K562 (cell line): ENCODE measurements at regions not wholly inside any gene's neighbourhood (a gene's known extent, or its start where the extent isn't known, plus 50 kb on each side); places are given as distances from the start of the nearest gene placed in this dataset.

Experiments used
- KAT8 ChIP-seq: fragments of 450-650 bp; IDR thresholded peaks from 2 replicates; pipeline ENCODE4 v1.6.1; 2016; ENCODE audit warnings: low read depth, mild to moderate bottlenecking
- POLR2A ChIP-seq: fragments of 450-650 bp; conservative IDR thresholded peaks from 2 replicates; pipeline ENCODE4 v1.6.1; 2016
- SRSF1 ChIP-seq: fragments of 200-400 bp; formaldehyde crosslinking; IDR thresholded peaks from 2 replicates; pipeline ENCODE4 v1.6.1; 2017; ENCODE audit warnings: mild to moderate bottlenecking, low read depth, low read length, moderate library complexity
- TAF15 ChIP-seq: fragments of 200-400 bp; formaldehyde crosslinking; IDR thresholded peaks from 2 replicates; pipeline ENCODE4 v1.6.1; 2017; ENCODE audit warnings: mild to moderate bottlenecking, low read depth, low read length, moderate library complexity
- YY1 ChIP-seq, 3 experiments: IDR thresholded peaks; 2 replicates each; pipeline ENCODE4 v1.6.1; 2011; ENCODE audit warnings: low read length in 2 of 3, mild to moderate bottlenecking in 2 of 3, moderate library complexity in 2 of 3, borderline replicate concordance in 1 of 3, control low read depth in 1 of 3, low read depth in 1 of 3; ENCODE audit not compliant: insufficient read depth in 3 of 3, insufficient replicate concordance in 2 of 3, control insufficient read depth in 1 of 3, insufficient read length in 1 of 3; ENCODE audit errors: extremely low read depth in 1 of 3
- TF ChIP-seq, protein P1 (sequence below), 2 experiments: fragments of 450-650 bp; formaldehyde crosslinking in 1 of 2; IDR thresholded peaks; 2 replicates each; pipeline versions ENCODE4 v1.4.0 to v1.6.1; 2014 to 2020; ENCODE audit warnings: mild to moderate bottlenecking in 2 of 2, borderline replicate concordance in 1 of 2, low read depth in 1 of 2
- TF ChIP-seq, protein P2 (sequence below), 3 experiments: IDR thresholded peaks in 2 of 3; conservative IDR thresholded peaks in 1 of 3; 2 replicates each; pipeline ENCODE4 v1.5.1; 2011 to 2012; ENCODE audit warnings: low read length in 3 of 3, mild to moderate bottlenecking in 3 of 3, control low read depth in 2 of 3, improper control_type of control experiment in 1 of 3, inconsistent platforms in 1 of 3, low read depth in 1 of 3, mixed read lengths in 1 of 3, moderate library complexity in 1 of 3; ENCODE audit not compliant: insufficient read depth in 2 of 3
- TF ChIP-seq, protein P3 (sequence below), 3 experiments: fragments of 200-800 bp in 1 of 3; fragments of 250-450 bp in 1 of 3; fragments of 450-650 bp in 1 of 3; sonication (Bioruptor Pico) in 1 of 3; sonication (Bioruptor generic) in 1 of 3; formaldehyde crosslinking in 1 of 3; IDR thresholded peaks; 2 replicates each; pipeline versions ENCODE4 v1.6.1 to v1.8.0; 2016 to 2022; ENCODE audit warnings: mild to moderate bottlenecking in 2 of 3, missing genetic modification characterization in 2 of 3, missing compliant biosample characterization in 1 of 3, moderate library complexity in 1 of 3

DNA sequence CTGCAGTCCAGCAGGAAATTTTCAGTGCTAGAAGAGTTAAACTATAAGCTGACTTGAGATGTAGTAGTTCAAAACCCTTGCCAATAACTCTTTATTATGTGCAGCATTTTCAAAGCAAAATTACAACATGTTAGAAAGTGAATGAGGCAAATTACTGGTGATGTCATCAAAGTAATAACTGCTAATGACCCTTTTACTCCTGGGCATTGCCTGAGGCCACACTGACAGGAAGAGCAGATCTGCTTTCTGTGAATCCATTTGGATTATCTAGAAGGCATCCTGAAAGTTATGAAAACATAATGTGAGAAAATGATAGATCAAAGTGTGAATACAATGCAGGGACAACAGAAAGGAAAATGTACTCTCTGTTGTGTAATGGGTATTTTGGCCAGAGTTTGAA, 139.6 kb upstream of the TRIB2 start:
- TF ChIP-seq POLR2A (no peak), YY1 (IDR thresholded peaks at IDR 0.05; ENCODE audit: borderline replicate concordance in 1 of 3, control insufficient read depth in 1 of 3, extremely low read depth in 1 of 3, insufficient read depth in 3 of 3, insufficient read length in 1 of 3, insufficient replicate concordance in 2 of 3, low read depth in 1 of 3, low read length in 2 of 3) (no peak), TAF15 (no peak), SRSF1 (no peak), KAT8 (no peak)
- TF ChIP-seq, protein P1, sequence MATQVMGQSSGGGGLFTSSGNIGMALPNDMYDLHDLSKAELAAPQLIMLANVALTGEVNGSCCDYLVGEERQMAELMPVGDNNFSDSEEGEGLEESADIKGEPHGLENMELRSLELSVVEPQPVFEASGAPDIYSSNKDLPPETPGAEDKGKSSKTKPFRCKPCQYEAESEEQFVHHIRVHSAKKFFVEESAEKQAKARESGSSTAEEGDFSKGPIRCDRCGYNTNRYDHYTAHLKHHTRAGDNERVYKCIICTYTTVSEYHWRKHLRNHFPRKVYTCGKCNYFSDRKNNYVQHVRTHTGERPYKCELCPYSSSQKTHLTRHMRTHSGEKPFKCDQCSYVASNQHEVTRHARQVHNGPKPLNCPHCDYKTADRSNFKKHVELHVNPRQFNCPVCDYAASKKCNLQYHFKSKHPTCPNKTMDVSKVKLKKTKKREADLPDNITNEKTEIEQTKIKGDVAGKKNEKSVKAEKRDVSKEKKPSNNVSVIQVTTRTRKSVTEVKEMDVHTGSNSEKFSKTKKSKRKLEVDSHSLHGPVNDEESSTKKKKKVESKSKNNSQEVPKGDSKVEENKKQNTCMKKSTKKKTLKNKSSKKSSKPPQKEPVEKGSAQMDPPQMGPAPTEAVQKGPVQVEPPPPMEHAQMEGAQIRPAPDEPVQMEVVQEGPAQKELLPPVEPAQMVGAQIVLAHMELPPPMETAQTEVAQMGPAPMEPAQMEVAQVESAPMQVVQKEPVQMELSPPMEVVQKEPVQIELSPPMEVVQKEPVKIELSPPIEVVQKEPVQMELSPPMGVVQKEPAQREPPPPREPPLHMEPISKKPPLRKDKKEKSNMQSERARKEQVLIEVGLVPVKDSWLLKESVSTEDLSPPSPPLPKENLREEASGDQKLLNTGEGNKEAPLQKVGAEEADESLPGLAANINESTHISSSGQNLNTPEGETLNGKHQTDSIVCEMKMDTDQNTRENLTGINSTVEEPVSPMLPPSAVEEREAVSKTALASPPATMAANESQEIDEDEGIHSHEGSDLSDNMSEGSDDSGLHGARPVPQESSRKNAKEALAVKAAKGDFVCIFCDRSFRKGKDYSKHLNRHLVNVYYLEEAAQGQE (IDR thresholded peaks at IDR 0.05; ENCODE audit: borderline replicate concordance): no peak
- TF ChIP-seq, protein P1 (CRISPR knock-in tag; IDR thresholded peaks at IDR 0.05; ENCODE audit: low read depth): no peak
- TF ChIP-seq, protein P2, sequence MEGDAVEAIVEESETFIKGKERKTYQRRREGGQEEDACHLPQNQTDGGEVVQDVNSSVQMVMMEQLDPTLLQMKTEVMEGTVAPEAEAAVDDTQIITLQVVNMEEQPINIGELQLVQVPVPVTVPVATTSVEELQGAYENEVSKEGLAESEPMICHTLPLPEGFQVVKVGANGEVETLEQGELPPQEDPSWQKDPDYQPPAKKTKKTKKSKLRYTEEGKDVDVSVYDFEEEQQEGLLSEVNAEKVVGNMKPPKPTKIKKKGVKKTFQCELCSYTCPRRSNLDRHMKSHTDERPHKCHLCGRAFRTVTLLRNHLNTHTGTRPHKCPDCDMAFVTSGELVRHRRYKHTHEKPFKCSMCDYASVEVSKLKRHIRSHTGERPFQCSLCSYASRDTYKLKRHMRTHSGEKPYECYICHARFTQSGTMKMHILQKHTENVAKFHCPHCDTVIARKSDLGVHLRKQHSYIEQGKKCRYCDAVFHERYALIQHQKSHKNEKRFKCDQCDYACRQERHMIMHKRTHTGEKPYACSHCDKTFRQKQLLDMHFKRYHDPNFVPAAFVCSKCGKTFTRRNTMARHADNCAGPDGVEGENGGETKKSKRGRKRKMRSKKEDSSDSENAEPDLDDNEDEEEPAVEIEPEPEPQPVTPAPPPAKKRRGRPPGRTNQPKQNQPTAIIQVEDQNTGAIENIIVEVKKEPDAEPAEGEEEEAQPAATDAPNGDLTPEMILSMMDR (IDR thresholded peaks at IDR 0.05 in 2 of 3, conservative IDR thresholded peaks at IDR 0.05 in 1 of 3; ENCODE audit: insufficient read depth in 2 of 3, low read depth in 1 of 3, low read length in 3 of 3): no peak
- TF ChIP-seq, protein P3, sequence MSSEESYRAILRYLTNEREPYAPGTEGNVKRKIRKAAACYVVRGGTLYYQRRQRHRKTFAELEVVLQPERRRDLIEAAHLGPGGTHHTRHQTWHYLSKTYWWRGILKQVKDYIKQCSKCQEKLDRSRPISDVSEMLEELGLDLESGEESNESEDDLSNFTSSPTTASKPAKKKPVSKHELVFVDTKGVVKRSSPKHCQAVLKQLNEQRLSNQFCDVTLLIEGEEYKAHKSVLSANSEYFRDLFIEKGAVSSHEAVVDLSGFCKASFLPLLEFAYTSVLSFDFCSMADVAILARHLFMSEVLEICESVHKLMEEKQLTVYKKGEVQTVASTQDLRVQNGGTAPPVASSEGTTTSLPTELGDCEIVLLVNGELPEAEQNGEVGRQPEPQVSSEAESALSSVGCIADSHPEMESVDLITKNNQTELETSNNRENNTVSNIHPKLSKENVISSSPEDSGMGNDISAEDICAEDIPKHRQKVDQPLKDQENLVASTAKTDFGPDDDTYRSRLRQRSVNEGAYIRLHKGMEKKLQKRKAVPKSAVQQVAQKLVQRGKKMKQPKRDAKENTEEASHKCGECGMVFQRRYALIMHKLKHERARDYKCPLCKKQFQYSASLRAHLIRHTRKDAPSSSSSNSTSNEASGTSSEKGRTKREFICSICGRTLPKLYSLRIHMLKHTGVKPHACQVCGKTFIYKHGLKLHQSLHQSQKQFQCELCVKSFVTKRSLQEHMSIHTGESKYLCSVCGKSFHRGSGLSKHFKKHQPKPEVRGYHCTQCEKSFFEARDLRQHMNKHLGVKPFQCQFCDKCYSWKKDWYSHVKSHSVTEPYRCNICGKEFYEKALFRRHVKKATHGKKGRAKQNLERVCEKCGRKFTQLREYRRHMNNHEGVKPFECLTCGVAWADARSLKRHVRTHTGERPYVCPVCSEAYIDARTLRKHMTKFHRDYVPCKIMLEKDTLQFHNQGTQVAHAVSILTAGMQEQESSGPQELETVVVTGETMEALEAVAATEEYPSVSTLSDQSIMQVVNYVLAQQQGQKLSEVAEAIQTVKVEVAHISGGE (CRISPR knock-in tag; IDR thresholded peaks at IDR 0.05): no peak
